ENCODE measurements at regions not wholly inside any gene's neighbourhood (a gene's known extent, or its start where the extent isn't known, plus 50 kb on each side); places are given as distances from the start of the nearest gene placed in this dataset.

GRCh38 chr6:91486200-91486599 lies 899.3 kb upstream of the MAP3K7 start:
- TF ChIP-seq POLR2A (IDR thresholded peaks at IDR 0.05; ENCODE audit: low read depth, low read length) = no peak
- no peak for TF ChIP-seq TAF1 (IDR thresholded peaks at IDR 0.05; ENCODE audit: borderline replicate concordance, low read depth, low read length)
- TF ChIP-seq POLR2AphosphoS5 (IDR thresholded peaks at IDR 0.05; ENCODE audit: low read depth, low read length) = no peak
